HG03354 (cell line): ENCODE measurements at regions not wholly inside any gene's neighbourhood (a gene's known extent, or its start where the extent isn't known, plus 50 kb on each side); places are given as distances from the start of the nearest gene placed in this dataset.

ENCODE experiments used
- ATAC-seq: cut with Tn5 transposase; IDR thresholded peaks from one replicate; pipeline ENCODE4 v1.9.1; 2021; ENCODE audit warnings: mild to moderate bottlenecking; ENCODE audit not compliant: unreplicated experiment, poor library complexity, severe bottlenecking

DNA sequence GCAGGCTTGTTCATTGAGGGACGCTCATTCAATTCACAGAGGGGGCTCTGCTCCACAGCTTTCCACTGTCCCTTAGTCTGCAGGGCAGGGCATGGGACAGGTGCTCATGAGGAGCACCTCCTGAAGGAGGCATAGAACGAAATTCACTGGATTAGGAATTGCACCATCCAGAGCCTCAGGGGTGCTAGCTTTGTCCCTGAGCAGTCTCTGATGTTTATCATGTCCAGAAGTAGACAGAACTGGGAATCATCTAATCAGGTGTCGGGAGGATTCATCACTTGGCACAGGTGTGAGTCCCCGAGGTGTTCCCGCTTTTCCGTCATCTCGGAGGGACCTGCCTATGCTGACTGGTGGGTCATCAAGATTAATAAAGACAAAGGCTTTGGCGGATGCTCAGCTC is 321.4 kb downstream of the AJAP1 start:
- ATAC-seq = no peak

DNA sequence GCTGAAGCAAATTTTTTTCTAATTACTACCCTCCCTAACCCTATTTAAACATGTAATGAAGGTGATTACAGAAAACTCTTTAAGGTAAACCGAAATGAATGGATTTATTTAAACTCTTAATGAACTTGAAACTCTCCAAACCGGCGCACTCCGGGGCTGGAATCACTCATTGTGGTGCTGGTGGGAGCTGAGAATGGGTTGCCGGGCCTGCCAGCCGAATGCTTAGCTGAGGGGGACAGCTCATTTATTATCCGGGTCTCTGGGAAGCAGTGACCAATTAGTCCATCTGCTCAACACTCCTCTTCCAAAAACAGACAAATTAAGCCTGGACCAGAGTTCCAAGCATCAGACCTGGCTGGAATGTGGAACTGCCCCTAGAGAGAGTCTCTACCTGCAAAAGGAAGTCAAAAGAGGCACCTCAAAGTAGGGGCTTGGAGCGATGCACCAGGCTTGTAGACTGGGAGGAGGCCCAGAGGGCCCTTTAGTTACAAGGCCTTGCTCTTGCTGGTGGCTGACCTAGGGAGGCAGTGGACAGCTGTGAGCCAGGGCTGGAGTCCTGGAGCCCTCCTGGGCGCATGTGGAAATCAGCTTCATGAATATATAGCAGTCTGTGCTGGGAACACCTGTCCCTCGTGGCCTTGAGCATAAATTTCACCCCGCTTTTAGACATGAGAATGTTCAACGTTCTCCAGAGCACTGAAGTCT is 320.7 kb downstream of the AJAP1 start:
- no peak for ATAC-seq

DNA sequence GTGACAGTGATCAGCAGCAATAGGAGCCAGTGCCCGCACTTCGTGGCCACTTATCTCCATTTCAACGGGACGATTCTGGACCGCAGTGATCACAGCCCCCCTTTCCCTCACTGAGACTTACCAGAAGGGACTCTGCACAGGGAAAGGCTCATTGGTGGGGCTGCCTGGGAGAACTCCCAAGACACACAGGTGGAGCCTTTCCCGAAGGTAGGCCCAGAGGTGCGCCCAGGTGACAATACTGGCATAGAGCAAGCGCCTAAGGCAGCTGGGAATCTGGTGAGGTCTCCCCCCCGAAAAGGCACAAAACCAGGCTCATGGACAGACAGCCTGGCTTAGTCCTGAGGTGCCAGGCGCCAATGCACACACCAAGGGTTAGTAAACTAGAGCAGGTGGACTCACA is 318.9 kb downstream of the AJAP1 start:
- ATAC-seq = no peak

DNA sequence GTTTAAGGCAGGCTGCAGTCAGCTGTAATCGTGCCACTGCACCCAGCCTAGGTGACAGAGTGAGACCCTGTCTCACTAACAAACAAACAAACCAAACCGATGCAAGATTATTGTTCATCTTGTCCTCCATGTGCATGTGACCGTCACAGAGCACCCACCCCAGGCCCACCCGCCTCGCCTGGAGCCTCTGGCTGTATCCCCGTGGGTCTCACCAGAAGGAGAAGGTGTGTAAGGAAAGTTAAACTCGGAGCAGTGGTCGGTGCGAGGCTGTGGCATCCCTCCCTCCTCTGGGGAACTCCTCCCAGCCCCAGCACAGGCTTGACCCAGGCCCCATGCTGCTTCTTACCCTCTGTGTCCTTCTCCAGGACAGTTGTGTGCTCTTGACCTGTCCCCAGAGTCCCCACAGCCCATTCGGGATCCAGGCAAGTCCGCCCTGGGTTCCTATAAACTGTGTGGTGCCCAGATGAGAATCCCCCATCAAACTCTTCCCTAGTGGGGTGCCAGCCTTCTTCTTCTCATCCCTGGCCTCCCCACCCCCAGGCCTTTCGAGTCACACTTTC is 318.4 kb downstream of the AJAP1 start:
- no peak for ATAC-seq

DNA sequence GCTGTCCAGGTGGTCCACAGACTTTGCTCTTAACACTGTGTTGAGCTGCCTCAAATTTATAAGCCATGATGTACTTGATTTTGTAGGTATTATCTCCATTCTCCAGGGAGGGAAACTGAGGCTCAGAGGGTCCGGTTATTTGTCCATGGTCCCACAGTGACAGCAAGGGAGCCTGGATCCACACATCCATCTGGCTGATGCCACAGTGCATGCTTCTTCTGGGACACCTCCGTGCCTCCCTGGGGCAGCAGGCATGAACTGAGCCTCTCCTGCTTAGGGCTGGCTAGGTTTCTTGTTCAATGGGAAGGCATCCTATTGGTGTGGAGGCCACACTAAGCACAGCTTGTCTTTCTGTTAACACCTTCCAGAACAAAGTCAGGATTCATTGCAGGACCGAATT is 317.3 kb downstream of the AJAP1 start:
- no peak for ATAC-seq

DNA sequence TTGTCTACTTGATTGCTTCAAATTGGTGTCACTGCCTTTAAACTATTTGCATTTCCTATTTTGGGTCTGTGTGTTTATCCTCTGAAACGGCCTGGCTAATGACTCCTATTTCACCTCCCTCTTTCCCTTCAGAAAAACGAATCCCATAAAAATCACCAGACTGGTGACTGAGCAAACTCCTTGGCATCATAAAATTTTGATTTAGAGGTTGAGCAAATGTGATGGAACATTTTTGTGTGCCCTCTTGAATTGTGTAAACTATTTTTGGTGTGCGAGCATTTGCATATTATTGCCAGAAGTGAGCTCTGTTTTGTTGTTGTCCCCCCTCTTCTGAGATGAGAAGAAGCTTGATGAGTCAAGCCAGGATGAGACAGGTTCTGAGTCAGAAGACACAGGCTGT is 316.1 kb downstream of the AJAP1 start:
- ATAC-seq = no peak

DNA sequence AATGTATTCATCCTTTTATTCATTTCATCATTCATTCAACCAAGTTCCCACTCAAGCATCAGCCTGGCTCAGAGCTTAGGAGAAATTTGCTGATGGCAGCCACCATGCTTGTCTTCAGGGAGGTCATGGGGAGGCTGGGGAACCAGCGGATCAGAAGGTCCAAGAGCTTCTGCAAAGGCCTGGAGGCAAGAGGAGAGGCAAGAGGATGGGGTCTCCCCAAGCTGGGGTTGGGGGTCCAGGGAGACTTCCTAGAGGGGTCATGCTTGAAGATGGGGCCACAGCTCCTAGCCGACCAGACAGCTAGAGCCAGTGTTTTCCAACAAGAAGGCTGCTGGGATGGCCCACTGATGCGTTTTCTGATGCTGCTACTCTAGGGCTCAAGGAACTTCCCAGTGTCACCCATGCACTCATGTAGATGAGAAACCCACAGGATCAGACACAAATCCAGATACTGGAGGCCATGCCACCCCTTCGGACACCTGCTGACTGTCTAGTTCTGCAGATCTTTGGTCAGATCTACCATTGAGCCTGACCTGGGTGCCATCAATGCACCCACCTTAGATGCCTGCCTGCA is 315.2 kb downstream of the AJAP1 start:
- ATAC-seq = no peak

DNA sequence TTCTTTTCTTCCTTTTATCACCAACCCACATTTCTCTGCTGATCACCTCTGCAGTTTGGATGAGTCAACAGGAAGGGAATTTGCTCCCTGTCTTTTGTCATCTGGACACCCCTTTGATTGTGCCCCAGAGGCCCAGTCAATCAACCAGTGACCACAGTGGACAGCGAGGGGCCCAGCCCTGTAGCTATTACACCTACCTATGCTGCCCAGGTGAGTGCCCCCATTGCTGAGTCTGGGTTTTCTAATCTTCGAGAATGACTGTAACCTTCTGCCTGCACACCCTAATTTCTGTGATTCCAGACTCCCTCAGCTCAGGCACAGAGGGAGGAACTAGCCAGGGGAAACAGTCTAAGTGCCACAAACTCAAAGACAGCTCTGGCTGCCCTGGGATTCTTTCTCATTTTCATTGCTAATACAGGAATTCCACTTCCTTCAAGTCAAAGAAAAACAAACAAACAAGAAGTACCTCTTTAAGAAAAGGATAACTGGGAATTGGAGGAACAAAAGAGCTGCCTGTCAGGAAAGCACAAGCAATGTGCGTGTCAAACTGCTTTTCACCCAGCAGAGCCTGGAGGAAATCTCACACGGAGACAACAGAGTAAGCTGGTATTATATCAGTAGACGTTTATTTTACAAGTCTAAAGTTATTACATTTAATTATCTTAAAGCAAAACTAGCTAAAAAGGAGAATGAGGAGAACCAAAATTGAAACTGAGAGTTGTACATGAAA is 311.1 kb downstream of the AJAP1 start:
- no peak for ATAC-seq

DNA sequence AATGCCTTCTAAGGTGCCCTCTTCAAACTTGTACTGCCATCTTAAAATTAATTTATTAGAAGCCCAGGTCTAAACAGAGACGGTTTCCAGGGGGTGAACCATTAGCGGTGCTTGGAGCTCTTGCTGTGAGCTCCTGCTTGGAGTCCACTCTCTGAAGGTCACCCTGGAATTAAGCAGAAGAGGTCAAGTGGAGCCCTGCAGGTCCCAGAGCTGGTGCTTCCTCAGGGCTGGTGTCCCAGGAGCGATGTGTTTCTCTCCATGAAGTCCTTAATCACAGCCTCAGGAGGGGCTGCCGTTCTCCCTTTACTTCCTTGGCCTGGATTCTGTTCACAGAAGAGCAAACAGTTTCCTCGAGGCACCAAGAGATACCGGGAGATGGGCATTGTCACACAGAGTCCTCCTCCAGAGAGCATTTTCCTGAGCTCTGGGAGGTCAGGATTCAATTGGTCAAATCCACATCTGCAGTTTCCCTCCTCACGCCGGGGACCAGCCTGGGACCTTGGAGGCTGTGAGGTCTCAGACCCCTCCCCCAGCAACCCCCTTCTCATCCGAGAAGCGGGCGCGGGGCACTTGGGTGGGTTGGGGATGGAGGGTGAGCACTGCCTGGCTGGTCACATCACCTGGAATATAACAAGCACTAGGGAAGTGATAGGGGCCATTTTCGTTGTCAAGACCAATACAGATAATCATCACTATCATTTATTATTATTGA is 310.4 kb downstream of the AJAP1 start:
- no peak for ATAC-seq

DNA sequence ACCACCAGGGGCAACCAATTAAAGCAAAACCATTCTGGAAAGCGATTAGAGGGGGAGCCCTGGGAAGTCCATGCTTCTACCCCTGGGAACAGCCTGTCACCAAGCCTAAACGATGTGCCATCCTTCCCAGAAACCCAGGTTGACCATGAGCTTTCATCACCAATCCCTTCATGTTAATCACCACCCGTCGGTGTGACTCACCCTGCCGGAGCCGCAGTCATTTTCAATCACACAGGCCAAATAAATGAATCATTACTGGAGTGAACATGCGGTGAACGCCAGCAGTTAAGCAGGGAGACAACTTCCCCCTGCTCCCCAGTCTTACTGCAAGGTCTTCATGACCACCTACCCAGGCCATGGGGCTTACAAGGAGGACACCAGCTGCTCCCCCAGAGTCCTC is 308.8 kb downstream of the AJAP1 start:
- ATAC-seq = no peak

DNA sequence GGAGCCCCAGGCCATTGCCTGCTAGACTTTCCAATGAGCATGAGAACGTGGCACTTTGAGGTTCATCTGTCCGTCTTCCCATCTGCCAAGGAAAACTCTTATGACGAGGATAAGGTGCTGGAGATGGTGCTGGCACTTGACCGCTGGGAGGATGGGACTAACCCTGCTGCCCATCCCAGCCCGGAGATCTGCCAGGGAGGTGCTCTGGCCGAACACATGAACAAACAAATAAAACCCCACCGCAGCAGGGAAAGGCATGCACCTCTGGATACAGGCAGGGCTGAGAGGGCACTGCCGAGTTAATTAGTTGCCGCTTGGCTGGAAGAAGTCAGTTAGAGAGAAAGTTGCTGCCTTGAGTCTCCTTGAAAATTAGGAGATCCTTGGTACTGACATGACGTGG is 308.4 kb downstream of the AJAP1 start:
- ATAC-seq = no peak

DNA sequence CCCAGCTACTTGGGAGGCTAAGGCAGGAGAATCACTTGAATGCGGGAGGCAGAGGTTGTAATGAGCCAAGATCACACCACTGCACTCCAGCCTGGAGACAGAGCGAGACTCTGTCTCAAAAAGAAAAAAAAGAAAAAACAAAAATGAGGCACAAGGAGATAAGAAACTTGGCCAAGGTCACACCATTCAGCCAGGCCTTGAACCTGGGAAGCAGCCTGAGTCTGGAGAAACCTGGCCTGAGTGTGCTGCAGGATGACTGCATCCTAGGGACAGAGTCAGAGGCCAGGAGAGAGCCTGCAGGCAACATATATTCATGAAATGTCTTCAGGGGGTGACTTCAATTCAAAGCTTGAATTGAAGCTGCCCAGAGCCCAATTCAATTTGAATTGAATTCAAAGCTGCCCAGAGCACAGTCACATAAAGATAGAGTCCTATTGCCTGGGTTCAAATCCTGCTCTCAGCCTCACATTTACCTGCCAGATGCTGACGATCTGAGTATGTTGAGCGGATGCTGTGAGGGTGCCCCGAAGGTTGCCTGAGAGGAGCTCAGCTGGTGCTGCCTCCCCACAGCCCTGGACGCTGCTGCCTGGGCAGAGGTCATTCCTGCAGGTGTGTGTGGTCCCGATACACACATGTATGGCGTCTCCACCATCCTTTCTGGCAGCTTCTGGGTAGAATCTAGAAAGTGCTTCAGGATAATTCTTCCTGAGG is 307.7 kb downstream of the AJAP1 start:
- ATAC-seq = no peak

DNA sequence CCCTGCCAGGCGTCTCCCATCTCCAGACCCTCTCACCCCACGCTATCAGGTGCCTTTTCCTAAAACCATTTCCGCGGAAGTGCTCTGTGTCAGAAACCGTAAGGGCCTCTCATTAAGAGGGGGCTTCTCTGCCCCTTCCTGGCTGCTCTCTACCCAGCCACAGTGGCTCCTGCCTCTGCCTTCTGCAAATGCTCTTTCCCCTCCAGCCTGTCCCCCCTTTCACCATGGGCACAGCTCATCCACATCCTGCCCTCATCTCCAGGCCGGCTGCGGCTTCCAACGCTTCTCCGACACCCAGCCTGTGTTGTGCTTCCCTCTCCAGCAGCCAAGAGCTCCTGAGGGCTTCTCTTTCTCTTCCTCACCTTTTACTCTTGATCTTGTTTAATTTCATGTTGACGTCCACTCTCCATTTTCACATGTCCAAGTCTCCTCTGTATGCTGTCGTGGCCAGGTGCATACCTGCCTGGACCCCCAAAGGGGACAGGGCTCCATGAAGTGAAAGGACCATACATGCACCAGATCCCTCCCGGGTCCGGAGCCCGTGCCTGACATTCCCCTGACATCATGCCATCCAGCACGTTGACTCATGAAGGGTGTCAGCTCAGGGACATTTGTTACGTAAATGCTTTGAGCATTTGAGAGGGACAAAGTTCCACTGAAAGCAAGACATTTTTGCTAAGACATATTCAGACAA is 306.5 kb downstream of the AJAP1 start:
- ATAC-seq = no peak

DNA sequence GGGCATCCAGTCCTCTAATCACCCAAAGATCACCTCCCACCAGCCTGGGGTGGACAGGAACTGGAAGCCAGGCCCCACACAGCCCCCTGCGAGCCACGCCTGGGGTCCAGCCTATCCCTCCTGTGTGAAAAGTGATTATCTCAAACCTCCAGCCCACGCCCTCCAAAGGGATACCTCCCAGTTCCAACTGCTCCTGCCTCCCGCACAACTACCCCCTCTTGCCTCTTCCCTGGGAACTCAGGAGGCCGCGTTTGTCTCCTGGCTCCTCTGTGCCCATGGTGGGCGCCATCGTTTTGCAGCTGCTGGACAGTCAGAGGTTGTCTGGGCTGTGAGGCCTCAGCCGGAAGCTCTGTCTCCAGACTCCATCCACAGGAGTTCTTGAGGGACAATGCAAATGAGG is 305.9 kb downstream of the AJAP1 start:
- ATAC-seq = no peak

DNA sequence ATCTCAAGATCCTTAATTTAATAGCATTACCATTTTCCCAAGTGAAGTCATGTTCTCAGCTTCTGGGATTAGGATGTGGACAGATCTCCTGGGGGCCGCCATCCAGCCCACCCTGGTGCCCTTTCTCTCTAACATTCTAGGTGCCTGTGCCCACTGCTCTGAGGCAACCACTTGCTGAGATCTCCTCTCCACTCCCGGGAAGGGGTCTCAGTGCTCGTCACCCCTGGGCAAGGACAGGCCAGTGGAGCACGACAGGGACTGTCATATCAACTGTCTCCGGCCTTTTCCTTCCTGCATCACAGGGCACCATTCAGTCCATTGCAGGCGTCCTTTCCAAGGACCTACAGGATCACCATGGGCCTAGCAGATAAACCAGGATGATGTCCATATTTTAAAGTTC is 304.8 kb downstream of the AJAP1 start:
- ATAC-seq = no peak

DNA sequence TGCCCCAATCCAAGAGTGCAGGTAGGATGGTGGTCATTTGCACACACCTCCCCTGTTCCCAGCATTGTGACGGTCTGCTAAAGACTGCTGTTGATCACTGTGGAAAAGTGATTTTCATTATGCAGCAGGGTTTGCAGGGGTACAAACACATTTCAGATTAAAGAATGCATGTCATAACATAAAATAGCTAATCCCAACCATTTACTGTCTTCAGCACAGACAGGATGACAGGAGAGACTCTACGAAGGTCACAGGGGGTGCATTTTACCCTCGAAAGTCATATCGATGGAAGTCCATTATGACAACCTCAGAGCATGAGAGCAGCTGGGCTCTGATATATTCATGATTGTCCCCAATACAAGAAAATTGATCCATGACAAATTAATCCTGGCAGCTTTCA is 302.6 kb downstream of the AJAP1 start:
- no peak for ATAC-seq

DNA sequence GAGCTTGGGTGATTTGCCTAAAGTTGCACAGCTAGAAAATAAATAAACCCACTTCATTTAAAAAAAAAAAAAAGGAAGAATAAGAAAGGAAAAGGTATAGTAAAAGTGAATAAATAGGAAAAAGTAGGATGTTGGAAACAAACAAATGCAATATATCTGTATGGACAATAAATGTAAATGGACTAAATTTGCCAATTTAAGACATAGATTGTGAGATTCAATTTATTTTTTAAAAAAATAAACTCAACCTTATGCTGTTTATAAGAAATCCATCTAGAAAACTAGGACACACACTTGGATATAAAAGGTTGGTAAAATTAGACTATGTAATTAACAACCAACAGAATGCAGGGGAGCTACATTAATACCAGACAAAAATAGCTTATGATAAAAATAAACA is 300.0 kb downstream of the AJAP1 start:
- ATAC-seq = no peak

DNA sequence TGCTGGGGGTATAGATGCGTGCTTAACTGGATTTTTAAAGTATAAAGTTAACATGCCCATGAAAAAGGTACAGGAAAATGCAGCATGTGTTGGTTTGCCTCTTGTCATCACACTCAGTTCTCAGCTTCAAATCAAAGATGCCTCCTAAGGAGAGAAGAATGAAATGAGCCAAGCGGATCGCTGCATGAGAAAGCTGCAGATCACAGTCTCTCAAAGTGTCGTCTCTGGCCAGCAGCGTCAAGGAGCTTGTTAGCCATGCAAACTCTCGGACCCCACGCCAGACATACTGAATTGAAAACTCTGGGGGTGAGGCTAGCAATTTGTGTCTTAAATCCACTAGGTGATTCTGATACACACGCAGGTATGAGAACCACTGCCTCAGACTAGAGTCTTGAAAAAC is 297.2 kb downstream of the AJAP1 start:
- ATAC-seq = no peak

DNA sequence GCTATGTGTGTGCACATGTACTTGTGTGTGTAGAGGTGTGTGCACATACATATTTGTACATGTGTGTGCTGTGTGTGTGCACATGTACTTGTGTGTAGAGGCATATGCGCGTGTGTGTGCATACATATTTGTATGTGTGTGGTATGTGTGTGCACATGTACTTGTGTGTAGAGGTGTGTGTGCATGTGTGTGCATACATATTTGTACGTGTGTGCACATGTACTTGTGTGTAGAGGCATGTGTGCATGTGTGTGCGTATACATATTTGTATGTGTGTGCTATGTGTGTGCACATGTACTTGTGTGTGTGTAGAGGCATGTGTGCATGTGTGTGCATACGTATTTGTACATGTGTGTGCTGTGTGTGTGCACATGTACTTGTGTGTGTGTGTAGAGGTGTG is 291.9 kb downstream of the AJAP1 start:
- ATAC-seq = no peak
